Activated CD8-positive, alpha-beta memory T cell treated with anti-CD3 and anti-CD28 coated beads, Interleukin-2, amount 10 ng/mL, durations not matched to agents 7 days and 5 days (primary cell): ENCODE measurements at regions not wholly inside any gene's neighbourhood (a gene's known extent, or its start where the extent isn't known, plus 50 kb on each side); places are given as distances from the start of the nearest gene placed in this dataset.

ENCODE experiments used
- ATAC-seq: fragments of 150-1000 bp; cut with Tn5 transposase; one replicate; pipeline ENCODE4 v1.10.0; 2021; ENCODE audit warnings: moderate library complexity
- CTCF ChIA-PET: fragments of 350-600 bp; sonication (Branson Sonifier 250); formaldehyde crosslinking; loops from one replicate; lab custom pipeline; 2021; ENCODE audit warnings: antibody characterized with exemption; lab: Charles Lee
- DNase-seq: peaks from one replicate; pipeline ENCODE4 v3.0.0-alpha.2; 2020
- H3K27ac Mint-ChIP-seq: one replicate; pipeline ENCODE4 v1.8.0; 2021; ENCODE audit warnings: mild to moderate bottlenecking, mixed read lengths
- H3K27me3 Mint-ChIP-seq: one replicate; pipeline ENCODE4 v1.8.0; 2021; ENCODE audit warnings: mixed read lengths
- H3K36me3 Mint-ChIP-seq: one replicate; pipeline ENCODE4 v1.8.0; 2021; ENCODE audit warnings: mild to moderate bottlenecking, mixed read lengths
- H3K4me1 Mint-ChIP-seq: one replicate; pipeline ENCODE4 v1.8.0; 2021; ENCODE audit warnings: mixed read lengths
- H3K4me3 Mint-ChIP-seq: one replicate; pipeline ENCODE4 v1.8.0; 2021; ENCODE audit warnings: mild to moderate bottlenecking, moderate library complexity, mixed read lengths
- H3K9me3 Mint-ChIP-seq: one replicate; pipeline ENCODE4 v1.8.0; 2022; ENCODE audit warnings: low read depth, mixed read lengths

GRCh38 chr6:7034055-7034454 lies 73.7 kb upstream of the RREB1 start:
- Mint-ChIP-seq H3K4me3 (no peak overlapping the region), H3K27me3 (peaks cover 24% of the 10 kb centered on the region), H3K36me3 (no peaks in the 10 kb centered on the region), H3K27ac (no peak overlapping the region), H3K4me1 (no peaks in the 10 kb centered on the region), H3K9me3 (no peaks in the 10 kb centered on the region)
- CTCF ChIA-PET: no interaction called here
- no peak for ATAC-seq
- no peak for DNase-seq

GRCh38 chr6:7035837-7036249 lies 71.9 kb upstream of the RREB1 start:
- CTCF ChIA-PET: no interaction called here
- Mint-ChIP-seq H3K4me3 (no peak overlapping the region), H3K36me3 (no peaks in the 10 kb centered on the region), H3K9me3 (no peaks in the 10 kb centered on the region), H3K4me1 (no peaks in the 10 kb centered on the region), H3K27ac (no peak overlapping the region), H3K27me3 (peaks cover 10% of the 10 kb centered on the region)
- no peak for ATAC-seq
- no peak for DNase-seq

GRCh38 chr6:7041511-7042026 lies 66.2 kb upstream of the RREB1 start:
- DNase-seq (no peak), ATAC-seq (no peak)
- CTCF ChIA-PET: no interaction called here
- Mint-ChIP-seq H3K27me3 (peaks cover 16% of the 10 kb centered on the region), H3K27ac (no peak overlapping the region), H3K36me3 (no peaks in the 10 kb centered on the region), H3K4me3 (no peak overlapping the region), H3K4me1 (peaks cover 11% of the 10 kb centered on the region), H3K9me3 (no peaks in the 10 kb centered on the region)

GRCh38 chr6:7042056-7042653 lies 65.6 kb upstream of the RREB1 start:
- no peaks in the 10 kb centered on the region for H3K9me3 Mint-ChIP-seq
- CTCF ChIA-PET: no interaction called here
- H3K27ac Mint-ChIP-seq: no peak overlapping the region
- peaks cover 11% of the 10 kb centered on the region for H3K4me1 Mint-ChIP-seq
- no peaks in the 10 kb centered on the region for H3K36me3 Mint-ChIP-seq
- DNase-seq: no peak
- H3K4me3 Mint-ChIP-seq: no peak overlapping the region
- H3K27me3 Mint-ChIP-seq: peaks cover 18% of the 10 kb centered on the region
- ATAC-seq: no peak

GRCh38 chr6:7042654-7043545 lies 64.9 kb upstream of the RREB1 start:
- Mint-ChIP-seq H3K36me3 (no peaks in the 10 kb centered on the region), H3K4me3 (no peak overlapping the region), H3K27ac (no peak overlapping the region), H3K9me3 (no peaks in the 10 kb centered on the region), H3K4me1 (peaks cover 11% of the 10 kb centered on the region), H3K27me3 (peaks cover 18% of the 10 kb centered on the region)
- ATAC-seq (no peak), DNase-seq (no peak)
- CTCF ChIA-PET: no interaction called here

- H3K9me3 Mint-ChIP-seq: no peaks in the 10 kb centered on the region
- no peak for ATAC-seq
- H3K4me1 Mint-ChIP-seq: peaks cover 11% of the 10 kb centered on the region
- no peak overlapping the region for H3K4me3 Mint-ChIP-seq
- no peaks in the 10 kb centered on the region for H3K36me3 Mint-ChIP-seq
- DNase-seq: no peak
- peaks cover 25% of the 10 kb centered on the region for H3K27me3 Mint-ChIP-seq
- CTCF ChIA-PET: no interaction called here
- no peak overlapping the region for H3K27ac Mint-ChIP-seq
These were observed 62.4 kb upstream of the RREB1 start for GRCh38 chr6:7045331-7045730.

GRCh38 chr6:7045746-7046145 lies 62.0 kb upstream of the RREB1 start:
- CTCF ChIA-PET: no interaction called here
- Mint-ChIP-seq H3K27ac (no peak overlapping the region), H3K4me3 (no peak overlapping the region), H3K27me3 (peaks cover 29% of the 10 kb centered on the region), H3K4me1 (peaks cover 11% of the 10 kb centered on the region), H3K9me3 (no peaks in the 10 kb centered on the region), H3K36me3 (no peaks in the 10 kb centered on the region)
- no peak for ATAC-seq
- no peak for DNase-seq

GRCh38 chr6:7047128-7047527 lies 60.6 kb upstream of the RREB1 start:
- Mint-ChIP-seq H3K27ac (no peak overlapping the region), H3K4me1 (peaks cover 3% of the 10 kb centered on the region), H3K36me3 (no peaks in the 10 kb centered on the region), H3K9me3 (no peaks in the 10 kb centered on the region), H3K27me3 (peaks cover 33% of the 10 kb centered on the region), H3K4me3 (no peak overlapping the region)
- ATAC-seq (no peak), DNase-seq (no peak)
- CTCF ChIA-PET: interaction anchor here (0.8 kb wide), 1 partner anchor 203 kb away, joined by 3 read pairs; no protein-coding TSS in a partner anchor

- no peak overlapping the region for H3K27ac Mint-ChIP-seq
- H3K4me1 Mint-ChIP-seq: peaks cover 4% of the 10 kb centered on the region
- CTCF ChIA-PET: no interaction called here
- no peaks in the 10 kb centered on the region for H3K9me3 Mint-ChIP-seq
- H3K4me3 Mint-ChIP-seq: no peak overlapping the region
- DNase-seq (no peak), ATAC-seq (no peak)
- H3K27me3 Mint-ChIP-seq: peaks cover 40% of the 10 kb centered on the region
- no peaks in the 10 kb centered on the region for H3K36me3 Mint-ChIP-seq
These were observed 59.8 kb upstream of the RREB1 start for GRCh38 chr6:7047966-7048365.

- H3K36me3 Mint-ChIP-seq: no peaks in the 10 kb centered on the region
- DNase-seq (no peak), ATAC-seq (no peak)
- peaks cover 4% of the 10 kb centered on the region for H3K4me1 Mint-ChIP-seq
- no peaks in the 10 kb centered on the region for H3K9me3 Mint-ChIP-seq
- H3K4me3 Mint-ChIP-seq: no peak overlapping the region
- no peak overlapping the region for H3K27ac Mint-ChIP-seq
- CTCF ChIA-PET: no interaction called here
- H3K27me3 Mint-ChIP-seq: peaks cover 45% of the 10 kb centered on the region
These were observed 58.9 kb upstream of the RREB1 start for GRCh38 chr6:7048894-7049293.

- Mint-ChIP-seq H3K9me3 (no peaks in the 10 kb centered on the region), H3K36me3 (no peaks in the 10 kb centered on the region), H3K4me3 (no peak overlapping the region), H3K27me3 (peaks cover 42% of the 10 kb centered on the region), H3K4me1 (peaks cover 4% of the 10 kb centered on the region), H3K27ac (no peak overlapping the region)
- CTCF ChIA-PET: no interaction called here
- DNase-seq (no peak), ATAC-seq (no peak)
These were observed 57.8 kb upstream of the RREB1 start for GRCh38 chr6:7050004-7050403.

GRCh38 chr6:7050872-7051779 lies 56.6 kb upstream of the RREB1 start:
- peaks cover 4% of the 10 kb centered on the region for H3K4me1 Mint-ChIP-seq
- CTCF ChIA-PET: no interaction called here
- H3K9me3 Mint-ChIP-seq: no peaks in the 10 kb centered on the region
- no peak overlapping the region for H3K27ac Mint-ChIP-seq
- H3K4me3 Mint-ChIP-seq: peak overlapping the region; percentile 18
- DNase-seq (no peak), ATAC-seq (peak; percentile 56)
- peaks cover 34% of the 10 kb centered on the region for H3K27me3 Mint-ChIP-seq
- H3K36me3 Mint-ChIP-seq: no peaks in the 10 kb centered on the region

GRCh38 chr6:7051780-7052442 lies 55.9 kb upstream of the RREB1 start:
- Mint-ChIP-seq H3K27ac (no peak overlapping the region), H3K36me3 (no peaks in the 10 kb centered on the region), H3K4me3 (no peak overlapping the region), H3K4me1 (peaks cover 4% of the 10 kb centered on the region), H3K9me3 (no peaks in the 10 kb centered on the region), H3K27me3 (peaks cover 37% of the 10 kb centered on the region)
- DNase-seq (no peak), ATAC-seq (peak; percentile 52)
- CTCF ChIA-PET: no interaction called here
